HG02623 (cell line): ENCODE measurements at regions not wholly inside any gene's neighbourhood (a gene's known extent, or its start where the extent isn't known, plus 50 kb on each side); places are given as distances from the start of the nearest gene placed in this dataset.

Experiments used
- ATAC-seq: cut with Tn5 transposase; IDR thresholded peaks from one replicate; pipeline ENCODE4 v1.9.1; 2021; ENCODE audit warnings: moderate library complexity; ENCODE audit not compliant: unreplicated experiment

DNA sequence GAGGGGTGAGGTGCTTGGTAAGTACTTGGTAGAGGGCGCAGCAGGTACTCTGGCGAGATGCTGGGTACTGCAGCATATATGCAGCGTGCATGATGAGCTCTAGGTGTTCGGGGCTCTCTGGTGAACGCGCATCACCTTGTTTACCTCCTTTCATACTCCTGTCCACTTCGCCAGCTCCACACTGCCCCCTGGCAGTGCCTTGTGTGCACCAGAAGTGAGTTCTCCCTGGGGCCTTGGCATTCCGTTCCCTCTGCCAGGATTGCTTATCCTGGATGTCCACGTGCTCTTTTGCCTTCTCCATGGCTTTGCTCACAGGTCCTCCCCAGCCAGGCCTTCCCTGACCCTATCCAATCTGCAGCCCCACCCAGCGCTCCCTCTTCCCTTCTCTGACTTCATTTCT is 154.2 kb downstream of the MRM1 start:
- no peak for ATAC-seq

DNA sequence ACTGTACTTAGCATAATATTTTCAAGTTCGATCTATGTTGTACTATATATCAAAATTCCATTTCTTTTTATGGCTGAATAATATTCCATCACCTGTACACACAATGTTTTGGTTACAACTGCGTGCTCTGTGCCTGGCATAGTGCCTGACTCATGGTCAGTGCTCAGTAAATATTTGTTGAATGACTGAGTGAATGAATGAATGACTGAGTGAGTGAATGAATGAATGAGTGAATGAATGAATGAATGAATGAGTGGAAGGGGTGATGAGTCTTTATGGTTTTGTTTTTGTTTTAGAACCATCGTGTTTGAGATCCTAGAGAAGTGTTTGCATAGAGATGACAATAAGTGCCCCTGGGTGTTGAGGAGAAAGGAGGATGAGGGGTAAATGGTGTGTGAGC is 155.3 kb downstream of the MRM1 start:
- no peak for ATAC-seq

GRCh38 chr17:36760425-36760824 is 159.0 kb downstream of the MRM1 start:
- no peak for ATAC-seq

- no peak for ATAC-seq
Observed at GRCh38 chr17:36761203-36761950, 160.0 kb downstream of the MRM1 start.

- no peak for ATAC-seq
Observed at GRCh38 chr17:36765436-36766043, 164.2 kb downstream of the MRM1 start.

DNA sequence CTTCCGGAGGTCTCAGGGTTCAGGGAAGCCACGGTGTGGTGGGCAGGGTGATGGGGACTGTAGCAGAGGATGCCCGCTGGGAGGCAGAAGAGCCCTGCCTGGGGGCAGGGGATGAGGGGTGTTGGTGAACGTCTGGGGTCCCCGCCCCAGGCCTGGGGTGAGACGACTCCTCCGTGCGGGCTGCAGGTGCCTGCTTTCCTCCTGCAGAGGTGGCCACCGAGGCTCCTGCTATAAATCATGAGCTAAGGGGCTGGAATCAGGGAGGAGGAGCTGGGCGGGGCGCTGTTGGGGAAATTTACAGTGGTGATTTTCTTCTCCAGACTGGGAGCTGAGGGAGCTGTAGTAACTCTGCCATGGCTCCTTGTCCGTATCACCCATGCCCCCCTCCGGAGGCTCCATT is 167.0 kb downstream of the MRM1 start:
- ATAC-seq, result no peak

- no peak for ATAC-seq
Observed at GRCh38 chr17:36773039-36773438, 164.2 kb upstream of the LHX1 start.

DNA sequence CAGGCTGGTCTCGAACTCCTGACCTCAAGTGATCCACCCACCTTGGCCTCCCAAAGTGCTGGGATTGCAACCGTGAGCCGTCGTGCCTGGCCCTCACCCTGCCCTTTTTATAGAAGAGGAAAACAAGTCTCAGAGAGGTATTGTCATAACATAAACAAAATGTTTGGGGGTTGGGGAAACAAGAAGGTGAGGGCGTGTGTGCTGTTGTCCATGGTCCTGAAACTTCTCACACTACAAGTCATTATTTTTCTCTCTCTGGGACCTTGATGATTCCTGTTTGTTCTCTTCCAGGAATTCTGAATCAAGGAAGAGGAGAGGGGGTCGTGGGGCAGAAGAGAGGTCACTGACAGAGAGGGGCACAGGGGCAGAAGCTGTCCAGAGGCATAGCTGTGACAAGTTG is 160.2 kb upstream of the LHX1 start:
- ATAC-seq, result no peak

DNA sequence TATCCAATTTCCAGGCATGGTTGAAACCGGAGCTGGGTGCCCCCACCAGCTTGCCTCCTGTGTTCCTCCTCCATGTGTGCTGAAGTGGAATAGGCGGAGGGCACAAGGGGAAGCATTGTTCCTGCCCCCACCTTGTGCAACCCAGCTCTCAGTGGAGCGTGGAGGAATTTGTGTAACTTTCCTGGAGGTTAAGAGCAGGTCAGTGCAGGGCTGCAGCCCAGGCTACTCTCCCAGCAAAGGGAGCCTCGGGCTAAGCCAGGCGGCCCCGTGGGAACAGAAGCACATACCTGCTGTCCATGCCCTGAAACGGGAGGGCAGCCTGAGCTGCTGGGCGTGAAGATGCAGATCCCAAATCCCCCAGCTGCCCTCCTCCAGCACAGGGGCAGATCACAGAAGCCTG is 158.8 kb upstream of the LHX1 start:
- ATAC-seq, result no peak

GRCh38 chr17:36779550-36779949 is 157.7 kb upstream of the LHX1 start:
- no peak for ATAC-seq

DNA sequence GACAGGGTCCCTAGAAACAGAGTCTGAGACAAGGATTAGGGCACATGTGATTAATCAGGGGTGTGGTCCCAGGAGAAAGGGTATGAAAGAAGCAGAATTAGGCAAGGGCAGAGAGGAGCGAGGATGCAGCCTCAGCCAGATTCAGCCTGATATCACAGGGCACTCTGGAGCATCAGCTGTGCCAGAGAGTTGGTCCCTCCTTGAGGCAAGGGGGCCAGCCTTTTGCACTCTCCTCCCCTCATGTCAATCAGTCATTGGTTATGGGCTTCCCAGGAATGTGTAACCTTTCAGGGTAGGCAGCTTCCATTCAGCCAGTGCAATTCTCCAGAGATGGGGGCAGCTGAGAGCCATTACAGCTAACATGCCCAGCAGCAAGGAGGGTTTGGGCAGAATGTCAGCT is 152.6 kb upstream of the LHX1 start:
- no peak for ATAC-seq

GRCh38 chr17:36786867-36787266 is 150.4 kb upstream of the LHX1 start:
- no peak for ATAC-seq

DNA sequence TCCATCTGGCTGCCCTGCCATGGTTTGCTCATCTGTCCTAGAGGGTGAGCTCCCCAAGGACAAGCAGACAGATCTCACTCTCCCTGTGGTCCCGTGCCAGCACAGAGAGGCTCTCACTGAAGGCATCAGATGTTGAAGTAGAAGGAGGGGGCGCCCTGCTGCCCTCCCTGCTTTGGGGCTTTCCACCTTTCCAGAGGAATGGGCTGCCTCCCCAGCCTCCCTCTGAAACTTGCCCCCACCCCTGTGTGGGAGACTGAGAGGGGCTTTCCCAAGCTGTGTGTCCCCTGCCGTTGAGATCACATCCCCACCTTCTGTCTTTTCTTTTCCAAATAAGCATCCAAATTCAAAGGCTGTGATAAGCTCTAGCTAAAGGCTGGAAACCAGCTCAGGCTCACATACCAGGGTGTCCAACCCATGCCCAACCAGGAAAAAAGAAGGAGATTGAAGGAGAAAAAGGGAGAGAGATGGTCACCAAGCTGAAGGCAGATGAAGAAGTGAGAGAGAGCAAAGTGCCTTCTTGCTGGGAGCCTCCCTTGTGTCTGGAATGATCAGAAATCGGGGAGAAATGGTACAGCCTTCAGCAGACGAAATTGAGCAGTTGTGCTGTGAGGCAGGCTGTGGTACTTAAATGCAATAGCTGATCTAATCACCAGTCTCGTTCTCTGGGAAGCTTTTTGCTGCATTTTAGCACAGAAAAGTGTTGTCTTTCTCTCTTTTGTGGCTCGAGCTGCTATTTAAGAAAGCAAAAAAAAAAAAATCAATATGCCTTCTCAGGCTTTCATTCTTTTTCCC is 145.9 kb upstream of the LHX1 start:
- no peak for ATAC-seq

DNA sequence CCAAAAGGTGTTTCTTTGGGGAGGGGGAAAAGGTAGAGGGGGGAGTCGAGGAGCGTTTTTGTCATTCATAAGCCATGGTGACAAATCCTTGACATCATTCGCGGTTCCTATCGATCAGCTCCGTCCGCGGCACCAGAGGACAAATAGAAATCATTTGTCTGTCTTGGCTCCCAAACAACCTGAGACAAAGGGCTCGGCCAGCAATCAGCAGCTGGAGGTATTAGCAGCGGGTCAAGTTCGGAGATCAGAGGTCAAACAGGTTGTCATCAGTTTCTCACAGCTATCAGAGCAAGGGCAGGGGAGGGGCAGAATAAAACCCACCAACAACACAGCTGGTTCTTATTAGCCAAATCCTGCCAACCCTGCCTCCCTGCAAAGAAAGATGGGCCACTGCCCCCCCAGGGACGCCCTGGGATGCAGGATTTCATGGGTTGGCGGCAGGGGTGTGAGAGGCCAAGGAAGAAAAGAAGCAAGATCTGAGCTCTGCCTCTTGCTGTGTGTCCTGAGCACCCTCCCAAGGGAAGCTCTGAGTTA is 145.3 kb upstream of the LHX1 start:
- no peak for ATAC-seq

- no peak for ATAC-seq
Observed at GRCh38 chr17:36792849-36793248, 144.4 kb upstream of the LHX1 start.

DNA sequence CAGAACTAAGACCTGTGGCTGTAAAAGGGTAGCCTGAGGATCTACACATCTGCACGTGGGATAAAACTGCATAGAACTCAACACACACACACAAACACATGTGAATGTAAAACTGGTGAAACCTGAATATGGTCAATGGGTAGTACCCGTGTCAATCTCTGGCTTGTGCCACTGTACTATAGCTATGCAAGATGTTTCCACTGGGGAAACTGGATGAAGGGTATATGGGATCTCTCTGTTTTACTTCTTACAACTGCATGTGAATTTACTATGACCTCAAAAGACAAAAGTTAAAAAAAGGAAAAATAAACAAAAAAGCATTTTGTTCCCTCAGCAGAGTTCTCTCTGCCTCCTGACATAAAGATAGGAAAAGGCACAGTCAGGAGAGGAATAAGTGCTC is 143.3 kb upstream of the LHX1 start:
- ATAC-seq, result no peak

DNA sequence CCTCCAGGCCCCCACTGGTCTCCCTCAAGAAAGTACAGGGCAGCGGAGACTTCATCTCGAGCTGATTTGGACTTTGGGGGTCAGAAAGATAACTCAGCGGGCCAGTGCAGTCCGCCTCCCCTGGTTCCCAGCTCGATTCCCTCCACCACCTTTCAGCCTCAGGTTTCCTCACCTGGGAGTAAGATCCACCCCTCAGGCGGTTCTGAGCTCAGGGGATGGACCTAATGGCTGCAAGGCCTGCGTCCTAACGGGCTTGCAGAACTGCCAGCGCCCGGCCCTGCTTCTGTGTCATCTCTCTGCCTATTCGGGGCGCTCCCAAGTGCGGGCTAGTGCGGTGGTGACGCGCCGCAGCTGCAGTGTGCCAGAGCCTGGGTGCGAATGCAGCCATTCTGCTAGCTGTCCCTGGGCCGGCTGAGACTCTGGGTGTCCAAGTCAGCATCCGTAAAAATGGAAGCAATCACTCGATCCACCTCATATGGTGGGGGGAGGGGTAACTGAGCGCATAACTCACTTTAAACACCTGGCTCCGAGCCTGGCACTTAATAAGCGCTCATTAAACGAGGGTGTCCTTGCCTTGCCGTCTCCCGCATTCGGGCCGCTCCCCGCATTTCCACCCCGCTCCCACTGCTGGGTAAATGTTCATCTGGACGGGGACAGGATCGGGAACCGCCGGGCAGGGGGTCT is 129.6 kb upstream of the LHX1 start:
- no peak for ATAC-seq

DNA sequence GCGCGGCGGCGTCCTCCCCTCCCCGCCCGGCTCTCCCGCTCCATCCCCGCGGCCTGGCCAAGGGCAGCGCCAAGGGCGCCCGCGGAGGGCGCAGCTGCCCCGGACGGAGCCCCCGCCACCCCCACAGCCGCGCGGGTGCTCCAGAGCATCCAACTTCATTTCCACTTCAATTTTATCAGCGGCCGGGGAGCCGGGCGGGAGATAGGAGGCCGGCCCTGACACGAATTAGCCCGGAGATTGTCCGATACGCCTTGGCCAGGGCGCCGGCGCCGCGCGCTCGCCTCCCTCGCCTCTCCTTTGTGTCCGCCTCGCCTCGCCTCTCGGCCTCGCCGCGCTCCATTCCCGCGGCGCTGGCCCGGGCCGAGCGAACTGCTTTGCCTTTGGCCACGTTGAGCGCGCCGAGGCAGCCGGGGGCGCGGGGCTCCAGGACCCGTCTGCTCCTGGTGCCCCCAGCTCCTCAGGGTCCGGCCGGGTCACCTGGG is 129.1 kb upstream of the LHX1 start:
- ATAC-seq, result no peak

GRCh38 chr17:36812762-36813161 is 124.5 kb upstream of the LHX1 start:
- ATAC-seq, result no peak

DNA sequence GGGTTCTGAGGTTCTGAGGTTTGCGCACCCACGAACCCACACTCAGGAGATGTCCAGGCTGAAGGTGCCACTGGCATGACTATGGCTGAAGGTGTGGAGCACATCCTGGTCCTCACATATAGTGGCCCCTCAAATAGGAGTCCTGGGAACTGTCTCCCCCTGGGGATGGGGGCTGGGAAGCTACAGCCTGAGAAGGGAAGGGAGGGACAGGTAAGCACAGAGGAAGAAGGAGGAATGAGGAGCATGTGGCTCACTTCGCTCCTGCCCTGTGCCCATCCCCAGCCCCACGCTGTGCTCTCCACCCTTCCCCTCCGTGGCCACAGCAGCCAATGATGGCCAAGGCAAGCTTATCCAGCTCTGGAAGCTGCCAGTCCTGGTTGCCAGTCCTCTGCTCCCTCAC is 123.9 kb upstream of the LHX1 start:
- ATAC-seq, result no peak

GRCh38 chr17:36813957-36814563 is 123.2 kb upstream of the LHX1 start:
- ATAC-seq, result no peak
